Sigmoid colon (tissue), 6 donors: ENCODE measurements at regions not wholly inside any gene's neighbourhood (a gene's known extent, or its start where the extent isn't known, plus 50 kb on each side); places are given as distances from the start of the nearest gene placed in this dataset.

Experiments used
- DNase-seq: peaks from one replicate; pipeline ENCODE4 v3.0.0-alpha.2; 2019
- H3K27ac ChIP-seq, 4 donors: fragments of 200-600 bp; sonication (generic); one replicate each; pipeline ENCODE4 v1.5.1; 2016 to 2019; ENCODE audit warnings: mild to moderate bottlenecking in 1 of 4
- H3K27me3 ChIP-seq, 3 donors: fragments of 200-600 bp; sonication (generic); one replicate each; pipeline ENCODE4 v1.5.1; 2019; ENCODE audit warnings: mild to moderate bottlenecking in 1 of 3
- H3K36me3 ChIP-seq, 4 donors: fragments of 200-600 bp; sonication (generic); one replicate each; pipeline ENCODE4 v1.5.1; 2016 to 2019
- H3K4me1 ChIP-seq, 4 donors: fragments of 200-600 bp; sonication (generic); one replicate each; pipeline ENCODE4 v1.5.1; 2017 to 2019
- H3K4me3 ChIP-seq, 4 donors: fragments of 200-600 bp; sonication (generic); one replicate each; pipeline ENCODE4 v1.5.1; 2017 to 2019; ENCODE audit warnings: mild to moderate bottlenecking in 2 of 4, moderate library complexity in 1 of 4
- H3K9me3 ChIP-seq, 4 donors: fragments of 200-600 bp in 3 of 4; sonication (generic) in 3 of 4; one replicate each; pipeline versions ENCODE4 v1.5.1 to v1.6.1; 2013 to 2019
- CTCF ChIP-seq, 4 experiments: fragments of 450-650 bp in 3 of 4; fragments of 200-600 bp in 1 of 4; IDR thresholded peaks; one replicate each; pipeline ENCODE4 v1.5.1; 2016 to 2019; ENCODE audit warnings: antibody characterized with exemption in 4 of 4, mild to moderate bottlenecking in 3 of 4, moderate library complexity in 2 of 4
- EP300 ChIP-seq, 4 donors: sonication (generic); formaldehyde crosslinking; IDR thresholded peaks; one replicate each; pipeline ENCODE4 v1.6.1; 2017; ENCODE audit warnings: antibody characterized with exemption in 4 of 4
- POLR2A ChIP-seq, 2 donors: fragments of 450-650 bp; IDR thresholded peaks; one replicate each; pipeline ENCODE4 v1.6.1; 2016; ENCODE audit warnings: antibody characterized with exemption in 2 of 2, mild to moderate bottlenecking in 2 of 2, moderate library complexity in 2 of 2
- POLR2AphosphoS5 ChIP-seq, 4 donors: sonication (generic); formaldehyde crosslinking; IDR thresholded peaks; one replicate each; pipeline ENCODE4 v1.6.1; 2017; ENCODE audit warnings: antibody characterized with exemption in 4 of 4
- WGBS, 2 donors: extraction: QIAGEN DNeasy Blood & Tissue Kit; methylation state at CpG; one replicate each; pipeline ENCODE4 v1.1.7; 2013; 5-methylcytosine and 5-hydroxymethylcytosine counted together
- intact Hi-C: fragments of 100-400 bp; cut with DNase I; formaldehyde crosslinking; loops from one replicate; pipeline ENCODE4 v1.15.1; 2023
- donor health status: healthy with polysubstance abuse.
- donor health status: healthy.

- intact Hi-C loops: no loop called here
- Histone ChIP-seq H3K27me3 (no peaks in the 10 kb centered on the region), H3K9me3 (no peaks in the 10 kb centered on the region), H3K4me1 (no peaks in the 10 kb centered on the region), H3K36me3 (no peaks in the 10 kb centered on the region), H3K4me3 (no peak overlapping the region), H3K27ac (no peak overlapping the region)
- no peak for DNase-seq
- TF ChIP-seq POLR2AphosphoS5 (IDR thresholded peaks at IDR 0.05): no peak
- TF ChIP-seq CTCF (IDR thresholded peaks at IDR 0.05): no peak
- TF ChIP-seq POLR2A (IDR thresholded peaks at IDR 0.05): no peak
- no peak for TF ChIP-seq EP300 (IDR thresholded peaks at IDR 0.05)
These were observed 171.2 kb downstream of the CCDC59 start for GRCh38 chr12:82187011-82187410.

DNA sequence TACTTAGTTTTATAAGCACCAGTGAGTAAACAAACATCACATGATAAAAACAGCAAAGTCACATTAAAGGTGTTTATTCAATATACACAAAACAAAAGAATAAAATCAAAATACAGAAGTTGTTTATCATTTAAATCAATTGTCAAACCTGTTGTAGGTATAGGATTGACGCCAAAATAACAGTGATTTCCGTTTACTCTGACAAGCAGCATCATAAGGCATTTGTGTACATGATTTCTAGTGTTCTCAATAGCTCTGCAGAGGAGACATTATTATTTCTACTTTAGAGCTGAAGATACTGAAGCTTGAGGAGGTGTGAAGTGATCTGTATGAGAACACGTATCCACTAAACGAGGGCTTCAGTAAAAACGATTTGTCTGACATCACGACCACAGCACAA, 171.9 kb downstream of the CCDC59 start:
- Histone ChIP-seq H3K9me3 (no peaks in the 10 kb centered on the region), H3K27ac (no peak overlapping the region), H3K36me3 (no peaks in the 10 kb centered on the region), H3K27me3 (no peaks in the 10 kb centered on the region), H3K4me1 (no peaks in the 10 kb centered on the region), H3K4me3 (no peak overlapping the region)
- TF ChIP-seq POLR2A (IDR thresholded peaks at IDR 0.05): no peak
- no peak for TF ChIP-seq CTCF (IDR thresholded peaks at IDR 0.05)
- TF ChIP-seq EP300 (IDR thresholded peaks at IDR 0.05): no peak
- TF ChIP-seq POLR2AphosphoS5 (IDR thresholded peaks at IDR 0.05): no peak
- 85 to 92% methylated on average over 6 of the region's 6 CpGs for WGBS, 2 donors
- DNase-seq: no peak
- intact Hi-C loops: no loop called here

DNA sequence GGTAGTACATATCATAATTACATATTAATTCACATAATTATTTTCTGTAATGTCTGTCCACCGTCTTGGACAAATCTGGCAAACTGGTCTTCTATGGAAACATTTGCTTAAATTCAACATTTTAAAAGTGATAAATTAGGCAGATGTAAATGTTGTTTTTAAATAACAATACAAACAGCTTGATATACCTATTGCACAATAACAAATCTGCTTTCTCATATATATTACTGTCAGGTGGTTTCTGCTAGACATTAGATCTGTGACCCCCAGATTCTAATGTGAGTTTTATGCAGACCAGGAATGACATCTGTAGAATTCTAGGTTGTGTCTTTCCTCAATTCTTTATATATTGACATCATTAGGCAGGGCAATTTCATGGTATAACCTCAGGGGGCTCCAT, 173.3 kb downstream of the CCDC59 start:
- no peak for DNase-seq
- no peaks in the 10 kb centered on the region for H3K36me3 ChIP-seq
- H3K9me3 ChIP-seq: no peaks in the 10 kb centered on the region
- no peak overlapping the region for H3K27ac ChIP-seq
- no peak overlapping the region for H3K4me3 ChIP-seq
- intact Hi-C loops: no loop called here
- no peak for TF ChIP-seq POLR2A (IDR thresholded peaks at IDR 0.05)
- TF ChIP-seq CTCF (IDR thresholded peaks at IDR 0.05): no peak
- no peak for TF ChIP-seq POLR2AphosphoS5 (IDR thresholded peaks at IDR 0.05)
- no peak for TF ChIP-seq EP300 (IDR thresholded peaks at IDR 0.05)
- no peaks in the 10 kb centered on the region for H3K4me1 ChIP-seq
- 76 to 86% methylated on average over 1 of the region's 1 CpG for whole genome bisulfite sequencing, 2 donors
- no peaks in the 10 kb centered on the region for H3K27me3 ChIP-seq

DNA sequence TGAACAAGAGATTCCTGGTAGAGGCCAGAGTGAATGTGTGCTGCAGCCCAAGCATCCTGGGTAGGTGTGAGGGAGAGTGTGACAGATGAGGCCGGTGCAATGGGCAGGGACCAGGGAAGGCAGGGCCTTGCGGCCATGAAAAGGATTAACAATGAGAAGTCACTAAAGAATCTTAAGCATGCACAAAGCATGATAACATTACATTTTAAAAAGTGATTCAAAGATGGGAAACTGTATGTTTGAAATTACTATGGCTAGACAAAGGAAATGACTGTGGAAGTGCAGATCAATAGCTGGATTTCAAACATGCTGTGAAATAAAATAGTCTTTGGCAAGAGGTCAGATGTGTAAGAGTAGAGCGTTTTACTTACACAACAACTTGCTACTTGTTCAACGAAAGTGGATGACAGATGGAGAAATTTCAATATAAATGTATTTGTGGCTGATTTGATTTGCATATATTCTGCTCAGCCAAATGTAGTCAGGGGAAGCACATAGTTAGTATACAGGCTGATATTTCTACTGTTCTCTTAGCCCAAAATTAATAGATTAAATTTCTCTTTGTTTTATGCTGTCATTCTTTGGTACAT, 175.5 kb downstream of the CCDC59 start:
- WGBS, 2 donors: 66 to 82% methylated on average over 4 of the region's 4 CpGs
- Histone ChIP-seq H3K27me3 (no peaks in the 10 kb centered on the region), H3K27ac (no peak overlapping the region), H3K9me3 (no peaks in the 10 kb centered on the region), H3K36me3 (no peaks in the 10 kb centered on the region), H3K4me3 (no peak overlapping the region), H3K4me1 (no peaks in the 10 kb centered on the region)
- no peak for TF ChIP-seq POLR2AphosphoS5 (IDR thresholded peaks at IDR 0.05)
- TF ChIP-seq EP300 (IDR thresholded peaks at IDR 0.05): no peak
- no peak for TF ChIP-seq CTCF (IDR thresholded peaks at IDR 0.05)
- TF ChIP-seq POLR2A (IDR thresholded peaks at IDR 0.05): no peak
- no peak for DNase-seq
- intact Hi-C loops: no loop called here
